K562 (cell line): ENCODE measurements at regions not wholly inside any gene's neighbourhood (a gene's known extent, or its start where the extent isn't known, plus 50 kb on each side); places are given as distances from the start of the nearest gene placed in this dataset.

Experiments
- ATAC-seq: fragments of 200-7000 bp; cut with Tn5 transposase; 3 replicates; pipeline ENCODE4 v1.9.1; 2020; ENCODE audit warnings: moderate library complexity
- BruUV-seq: library from RNA; stranded (reverse); fragments of 400-500 nt; replicated peaks from 2 replicates; lab custom pipeline; 2021; lab: Mats Ljungman, UMichigan
- CTCF ChIA-PET: fragments of 300-600 bp; formaldehyde crosslinking; extraction: SDS; loops from one replicate; lab custom pipeline; 2021; ENCODE audit warnings: low intra/inter-chr PET ratio; lab: Yijun Ruan, JAX
- POLR2A ChIA-PET: fragments of 300-600, 350-650 bp; sonication (Branson Sonifier 250); formaldehyde crosslinking; extraction: SDS; loops from one replicate; lab custom pipeline; 2021; ENCODE audit warnings: antibody characterized with exemption, inconsistent platforms; lab: Yijun Ruan, JAX
- DNase-seq, 4 experiments: peaks; one replicate each; pipeline versions ENCODE4 v3.0.0 to v3.0.0-alpha.2; 2011 to 2018; ENCODE audit warnings: low spot score in 3 of 4, mixed read lengths in 3 of 4; ENCODE audit errors: extremely low read depth in 1 of 4
- FAIRE-seq: peaks from 2 replicates; lab custom pipeline; 2011; peaks lifted over from hg19 to GRCh38; lab: Jason Lieb, UNC
- H2AFZ ChIP-seq: 2 replicates; pipeline ENCODE4 v1.6.0; 2011; ENCODE audit warnings: low read depth, low read length, control low read depth, inconsistent platforms
- H3K27ac ChIP-seq: fragments of 200-600 bp; 3 replicates; pipeline ENCODE4 v1.8.0; 2011; ENCODE audit warnings: low read depth, mild to moderate bottlenecking, control low read depth, inconsistent platforms, low read length, moderate library complexity, mixed read lengths; ENCODE audit errors: extremely low read depth
- H3K27me3 ChIP-seq, 2 experiments: fragments of 300-600 bp in 1 of 2; 2 replicates in 1 of 2; 3 replicates in 1 of 2; pipeline versions ENCODE4 v1.6.0 to v1.8.0; 2011; ENCODE audit warnings: inconsistent platforms in 2 of 2, low read length in 2 of 2, mild to moderate bottlenecking in 1 of 2, mixed read lengths in 1 of 2, moderate library complexity in 1 of 2; ENCODE audit not compliant: control insufficient read depth in 2 of 2, insufficient read depth in 2 of 2
- H3K36me3 ChIP-seq: fragments of 300-600 bp; 3 replicates; pipeline ENCODE4 v1.8.0; 2011; ENCODE audit warnings: mild to moderate bottlenecking, low read length, inconsistent platforms; ENCODE audit not compliant: control insufficient read depth, insufficient read depth
- H3K4me1 ChIP-seq, 2 experiments: fragments of 200-600 bp in 1 of 2; replicated peaks in 1 of 2; 2 replicates in 1 of 2; 3 replicates in 1 of 2; pipeline versions ENCODE4 v1.5.1 to v1.8.0; 2011; ENCODE audit warnings: inconsistent platforms in 2 of 2, low read length in 2 of 2, mild to moderate bottlenecking in 1 of 2, mixed read lengths in 1 of 2, moderate library complexity in 1 of 2; ENCODE audit not compliant: control insufficient read depth in 2 of 2, insufficient read depth in 2 of 2
- H3K4me2 ChIP-seq: 2 replicates; pipeline ENCODE4 v1.6.1; 2011; ENCODE audit warnings: low read length, control low read depth, inconsistent platforms, mixed read lengths; ENCODE audit not compliant: insufficient read depth
- H3K4me3 ChIP-seq: fragments of 200-600 bp; sonication (generic), shearing (Covaris generic); 2 replicates; pipeline ENCODE4 v1.5.1; 2016; ENCODE audit warnings: control low read depth, inconsistent platforms
- H3K79me2 ChIP-seq: fragments of 200-600 bp; 3 replicates; pipeline ENCODE4 v1.8.0; 2011; ENCODE audit warnings: low read length, inconsistent platforms; ENCODE audit not compliant: control insufficient read depth, insufficient read depth
- H3K9ac ChIP-seq, 2 experiments: 2 replicates each; pipeline versions ENCODE4 v1.6.0 to v1.6.1; 2011; ENCODE audit warnings: low read depth in 2 of 2, low read length in 2 of 2, control low read depth in 1 of 2, inconsistent platforms in 1 of 2, mild to moderate bottlenecking in 1 of 2, mixed read lengths in 1 of 2; ENCODE audit not compliant: insufficient read depth in 1 of 2
- H3K9me1 ChIP-seq: one replicate; pipeline ENCODE4 v1.6.0; 2011; ENCODE audit warnings: inconsistent platforms, mild to moderate bottlenecking, low read length, moderate library complexity; ENCODE audit not compliant: control insufficient read depth, insufficient read depth
- H3K9me3 ChIP-seq: replicated peaks from 2 replicates; pipeline ENCODE4 v1.5.1; 2011; ENCODE audit warnings: low read depth, low read length, inconsistent platforms; ENCODE audit not compliant: control insufficient read depth, insufficient read depth
- H4K20me1 ChIP-seq: replicated peaks from 2 replicates; pipeline ENCODE4 v1.6.1; 2011; ENCODE audit warnings: low read length, inconsistent platforms, mixed read lengths; ENCODE audit not compliant: control insufficient read depth, insufficient read depth
- ARNT ChIP-seq, 2 experiments: fragments of 450-650 bp; IDR thresholded peaks; 2 replicates each; pipeline ENCODE4 v1.6.1; 2016; ENCODE audit warnings: mild to moderate bottlenecking in 1 of 2
- CREBBP ChIP-seq: IDR thresholded peaks from one replicate; pipeline ENCODE4 v1.6.1; 2012; ENCODE audit warnings: low read depth, mild to moderate bottlenecking, control low read depth, inconsistent platforms, low read length
- CSDE1 ChIP-seq, 2 experiments: fragments of 450-650 bp; IDR thresholded peaks; 2 replicates each; pipeline ENCODE4 v1.6.1; 2016; ENCODE audit warnings: mild to moderate bottlenecking in 1 of 2
- GTF2F1 ChIP-seq: IDR thresholded peaks from 2 replicates; pipeline ENCODE4 v1.6.1; 2011; ENCODE audit warnings: low read depth, low read length, improper control_type of control experiment
- HMGN3 ChIP-seq: IDR thresholded peaks from 2 replicates; pipeline ENCODE4 v1.6.1; 2011; ENCODE audit warnings: borderline replicate concordance, low read depth, mild to moderate bottlenecking, mixed read lengths, low read length; ENCODE audit not compliant: insufficient read length; ENCODE audit errors: extremely low read depth
- NFIC ChIP-seq: fragments of 450-650 bp; IDR thresholded peaks from 2 replicates; pipeline ENCODE4 v1.6.1; 2017; ENCODE audit warnings: mild to moderate bottlenecking, inconsistent platforms
- POLR3G ChIP-seq: IDR thresholded peaks from 2 replicates; pipeline ENCODE4 v1.6.1; 2011; ENCODE audit not compliant: insufficient read length, insufficient replicate concordance; ENCODE audit errors: extremely low read depth
- SMARCA5 ChIP-seq: fragments of 450-650 bp; IDR thresholded peaks from 2 replicates; pipeline ENCODE4 v1.6.1; 2016
- ZC3H4 ChIP-seq: sonication (generic); formaldehyde crosslinking; IDR thresholded peaks from 2 replicates; pipeline ENCODE4 v1.9.0; 2021; ENCODE audit warnings: missing genetic modification reagents, borderline replicate concordance
- ZNF124 ChIP-seq: sonication (generic); formaldehyde crosslinking; IDR thresholded peaks from 2 replicates; pipeline ENCODE4 v1.8.1; 2022; ENCODE audit warnings: missing genetic modification reagents
- ZNF780A ChIP-seq: fragments of 250-450 bp; sonication (Bioruptor Pico); IDR thresholded peaks from 2 replicates; pipeline ENCODE4 v1.5.0; 2021; ENCODE audit warnings: mild to moderate bottlenecking
- WGBS: fragments of 100-300 bp; shearing (Covaris generic); methylation state at CpG from one replicate; pipeline ENCODE4 v1.1.6; 2016; ENCODE audit warnings: low coverage, mixed read lengths; ENCODE audit not compliant: insufficient coverage; ENCODE audit errors: missing lambda C conversion rate; 5-methylcytosine and 5-hydroxymethylcytosine counted together
- in situ Hi-C: fragments of 300-500 bp; cut with MboI; formaldehyde crosslinking; loops from 4 replicates; pipeline ENCODE4 v1.15.0; 2018; ENCODE audit warnings: inconsistent platforms, mixed read lengths
- intact Hi-C: fragments of 100-400 bp; cut with micrococcal nuclease; formaldehyde crosslinking; loops from 2 replicates; pipeline ENCODE4 v1.14.2; 2022

DNA sequence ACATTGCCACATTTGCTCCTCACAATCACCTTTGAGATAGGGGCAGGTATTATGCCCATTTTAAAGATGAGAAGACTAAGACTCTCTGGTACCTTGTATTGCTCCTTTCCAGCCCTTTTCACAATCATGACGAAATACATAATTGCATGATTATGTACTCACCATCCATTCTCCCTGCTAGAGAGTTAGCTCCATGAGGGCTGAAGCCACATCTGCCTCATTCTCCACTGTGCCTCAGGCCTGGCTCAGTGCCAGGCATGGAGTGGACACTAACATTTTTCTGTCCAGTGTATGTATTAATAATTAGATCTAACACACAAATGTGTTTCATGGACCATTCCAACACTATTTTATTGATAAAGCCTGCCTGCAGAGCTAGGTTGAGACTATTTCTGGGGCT, 191.4 kb downstream of the MINAR1 start:
- ATAC-seq = no peak

DNA sequence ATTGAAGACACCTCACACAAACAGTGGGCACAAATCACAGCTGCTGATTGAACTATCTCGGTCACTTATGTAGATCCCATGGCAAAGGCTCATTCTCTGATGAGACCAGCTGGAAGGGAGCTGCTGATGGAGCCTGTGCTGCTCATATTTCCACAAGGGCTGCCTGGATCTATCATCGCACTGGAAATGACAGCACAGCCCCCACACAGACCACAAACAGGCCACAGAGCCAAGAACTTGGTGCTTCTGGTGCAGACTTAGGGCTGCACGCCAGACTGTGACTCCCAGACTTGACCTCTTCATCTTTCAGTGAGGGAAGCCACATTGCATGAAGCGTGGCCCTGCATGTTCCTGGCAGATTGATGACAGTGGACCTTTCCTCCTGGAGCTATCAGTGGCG, 197.6 kb downstream of the MINAR1 start:
- 0% methylated on average over 5 of the region's 5 CpGs for WGBS
- no TSS peak for BruUV-seq
- POLR2A ChIA-PET = interaction anchor here (0.8 kb wide), 1 partner anchor 9 kb away, joined by 3 read pairs; no protein-coding TSS in a partner anchor

More for the DNA sequence above, 191.4 kb downstream of the MINAR1 start:
- no peak overlapping the region for H3K4me2 ChIP-seq
- no peak for FAIRE-seq
- CTCF ChIA-PET = no interaction called here
- H3K4me1 ChIP-seq = no peaks in the 10 kb centered on the region
- in situ Hi-C loops = no loop called here
- H2AFZ ChIP-seq = no peak overlapping the region
- peak; percentile 62 for TF ChIP-seq NFIC
- TF ChIP-seq CREBBP = no peak
- TF ChIP-seq, all 486 proteins: peak for 1
- Histone ChIP-seq H3K9me3 (no peaks in the 10 kb centered on the region), H3K9me1 (no peaks in the 10 kb centered on the region), H3K79me2 (no peaks in the 10 kb centered on the region), H3K27ac (no peak overlapping the region), H3K9ac (no peak overlapping the region), H3K4me3 (no peak overlapping the region), H4K20me1 (no peaks in the 10 kb centered on the region), H3K36me3 (no peaks in the 10 kb centered on the region), H3K27me3 (no peaks in the 10 kb centered on the region)
- intact Hi-C loops = no loop called here
- POLR2A ChIA-PET = interaction anchor here (0.6 kb wide), 1 partner anchor 19 kb away, joined by 3 read pairs; no protein-coding TSS in a partner anchor
- DNase-seq = no peak
- no TSS peak for BruUV-seq
- whole genome bisulfite sequencing = 0% methylated on average over 1 of the region's 1 CpG

More for the DNA sequence above, 197.6 kb downstream of the MINAR1 start:
- Histone ChIP-seq H2AFZ (no peak overlapping the region), H3K4me1 (no peaks in the 10 kb centered on the region), H3K27me3 (no peaks in the 10 kb centered on the region), H3K9me3 (no peaks in the 10 kb centered on the region), H3K27ac (no peak overlapping the region), H3K79me2 (no peaks in the 10 kb centered on the region), H3K9me1 (no peaks in the 10 kb centered on the region), H3K4me3 (no peak overlapping the region), H3K4me2 (no peak overlapping the region), H3K36me3 (no peaks in the 10 kb centered on the region), H4K20me1 (no peaks in the 10 kb centered on the region), H3K9ac (no peak overlapping the region)
- DNase-seq (no peak), ATAC-seq (no peak), FAIRE-seq (no peak)
- in situ Hi-C loops = no loop called here
- TF ChIP-seq ARNT (IDR thresholded peaks at IDR 0.05) (no peak), HMGN3 (no peak), ZC3H4 (no peak), POLR3G (no peak), ZNF780A (CRISPR knock-in tag) (no peak), SMARCA5 (no peak), CSDE1 (IDR thresholded peaks at IDR 0.05) (no peak), ZNF124 (no peak), GTF2F1 (no peak)
- intact Hi-C loops = no loop called here
- CTCF ChIA-PET = no interaction called here
